Stimulated activated CD4-positive, alpha-beta T cell treated with anti-CD3 and anti-CD28 coated beads, Interleukin-1b, Interleukin-23, amount 100 ng/mL, for 24 hours (primary cell): ENCODE measurements at regions not wholly inside any gene's neighbourhood (a gene's known extent, or its start where the extent isn't known, plus 50 kb on each side); places are given as distances from the start of the nearest gene placed in this dataset.
"Not testable (repeated sequence)": the region's sequence is repeated elsewhere in the genome, so short reads cannot be mapped to it uniquely, and the experiment has no call there.

ENCODE experiments used
- DNase-seq, 4 experiments: peaks; one replicate each; pipeline ENCODE4 v3.0.0-alpha.2; 2020; ENCODE audit warnings: low read depth in 4 of 4, low spot score in 1 of 4

DNA sequence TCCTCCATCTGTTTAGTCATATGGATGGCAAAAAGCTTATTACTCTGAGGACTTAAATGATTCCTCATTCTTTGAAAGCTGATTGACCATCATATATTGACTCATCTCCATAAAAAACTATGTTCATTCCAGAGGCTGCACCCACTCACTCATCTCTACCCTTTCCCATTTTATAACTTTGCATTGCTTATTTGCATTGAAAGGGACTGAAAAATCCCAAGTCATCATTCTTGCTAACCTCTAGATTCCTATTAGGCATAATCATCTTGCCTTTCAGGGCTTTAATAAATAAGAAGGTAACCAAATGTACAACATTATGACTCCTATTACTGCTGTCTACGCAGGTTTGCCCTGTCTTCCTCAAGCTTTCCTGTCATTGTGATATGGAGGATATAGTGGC, 1180.3 kb upstream of the B3GALT2 start:
- DNase-seq = no peak

DNA sequence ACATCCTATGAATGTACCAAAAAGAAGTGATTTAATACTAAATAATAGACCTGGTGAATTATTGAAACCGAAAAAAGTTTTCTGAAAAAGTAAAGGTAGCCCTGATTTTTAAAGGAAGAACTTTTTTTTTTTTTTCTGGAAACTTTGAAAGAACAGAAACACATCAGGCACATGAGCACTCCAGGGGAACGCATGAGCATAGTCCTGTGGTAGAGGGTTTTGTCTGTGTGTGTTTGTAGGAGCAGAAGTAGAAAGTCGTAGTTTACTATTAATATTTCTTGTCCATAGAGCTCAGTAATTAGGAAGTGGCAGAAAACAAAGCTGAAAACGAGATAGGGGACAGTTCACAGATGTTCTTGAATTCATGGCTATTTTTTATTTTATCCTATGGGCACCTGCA, 1175.9 kb upstream of the B3GALT2 start:
- DNase-seq = no peak

DNA sequence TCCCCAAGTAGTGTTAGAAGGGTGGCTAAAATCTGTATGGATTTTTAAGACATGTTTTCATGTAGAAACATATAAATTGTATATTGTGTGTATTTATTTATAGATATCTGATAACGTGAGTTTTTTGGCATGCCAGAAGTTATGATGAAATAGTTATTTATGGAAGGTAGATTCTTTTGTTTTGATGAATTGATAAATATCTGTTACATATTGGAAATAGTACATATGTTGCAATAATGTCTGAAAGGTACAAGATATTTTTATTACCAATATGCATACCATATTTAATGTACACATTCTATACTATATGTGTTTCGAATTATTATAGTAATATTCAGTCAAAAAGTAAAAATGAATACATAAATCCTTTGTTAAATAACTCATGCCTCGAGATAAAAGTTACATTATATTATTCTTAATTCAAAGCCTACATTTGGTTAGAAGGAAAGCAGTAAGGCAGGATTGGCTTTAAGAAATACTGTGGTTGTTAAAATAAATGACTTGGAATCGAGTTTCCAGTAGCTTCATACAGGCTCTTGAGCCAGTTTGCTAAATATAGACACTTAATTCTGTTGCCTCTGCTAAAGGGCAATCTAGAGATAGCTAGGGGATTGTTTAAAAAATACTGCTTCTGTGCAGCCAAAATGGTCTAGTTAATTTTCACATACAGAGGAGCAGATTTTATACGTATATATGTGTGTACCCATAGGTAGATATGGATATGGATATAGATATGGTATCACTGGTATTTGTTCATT, 1175.1 kb upstream of the B3GALT2 start:
- no peak for DNase-seq

DNA sequence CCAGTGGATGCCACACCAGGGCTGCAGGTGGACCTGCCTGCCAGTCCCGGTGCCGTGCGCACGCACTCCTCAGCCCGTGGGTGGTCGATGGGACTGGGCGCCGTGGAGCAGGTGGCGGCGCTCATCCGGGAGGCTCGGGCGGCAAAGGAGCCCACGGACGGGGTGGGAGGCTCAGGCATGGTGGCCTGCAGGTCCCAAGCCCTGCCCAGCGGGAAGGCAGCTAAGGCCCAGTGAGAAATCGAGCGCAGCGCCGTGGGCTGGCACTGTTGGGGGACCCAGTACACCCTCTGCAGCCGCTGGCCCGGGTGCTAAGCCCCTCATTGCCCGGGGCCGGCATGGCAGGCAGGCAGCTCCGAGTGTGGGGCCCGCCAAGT, 1171.8 kb upstream of the B3GALT2 start:
- DNase-seq = no peak

DNA sequence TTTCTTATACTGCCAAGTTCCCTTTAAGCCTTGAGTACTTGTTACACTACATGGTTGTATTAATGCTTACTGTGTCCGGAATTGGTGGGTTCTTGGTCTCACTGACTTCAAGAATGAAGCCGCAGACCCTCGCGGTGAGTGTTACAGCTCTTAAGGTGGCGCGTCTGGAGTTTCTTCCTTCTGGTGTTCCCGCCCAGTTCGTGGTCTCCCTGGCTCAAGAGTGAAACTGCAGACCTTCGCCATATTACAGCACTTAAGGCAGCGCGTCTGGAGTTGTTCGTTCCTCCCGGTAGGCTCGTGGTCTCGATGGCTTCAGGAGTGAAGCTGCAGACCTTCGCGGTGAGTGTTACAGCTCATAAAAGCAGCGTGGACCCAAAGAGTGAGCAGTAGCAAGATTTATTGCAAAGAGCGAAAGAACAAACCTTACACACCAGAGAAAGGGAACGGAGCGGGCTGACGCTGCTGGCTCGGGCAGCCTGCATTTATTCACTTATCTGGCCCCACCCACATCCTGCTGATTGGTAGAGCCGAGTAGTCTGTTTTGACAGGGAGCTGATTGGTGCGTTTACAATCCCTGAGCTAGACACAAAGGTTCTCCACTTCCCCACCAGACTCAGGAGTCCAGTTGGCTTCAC, 1171.3 kb upstream of the B3GALT2 start:
- DNase-seq = not testable (repeated sequence)

DNA sequence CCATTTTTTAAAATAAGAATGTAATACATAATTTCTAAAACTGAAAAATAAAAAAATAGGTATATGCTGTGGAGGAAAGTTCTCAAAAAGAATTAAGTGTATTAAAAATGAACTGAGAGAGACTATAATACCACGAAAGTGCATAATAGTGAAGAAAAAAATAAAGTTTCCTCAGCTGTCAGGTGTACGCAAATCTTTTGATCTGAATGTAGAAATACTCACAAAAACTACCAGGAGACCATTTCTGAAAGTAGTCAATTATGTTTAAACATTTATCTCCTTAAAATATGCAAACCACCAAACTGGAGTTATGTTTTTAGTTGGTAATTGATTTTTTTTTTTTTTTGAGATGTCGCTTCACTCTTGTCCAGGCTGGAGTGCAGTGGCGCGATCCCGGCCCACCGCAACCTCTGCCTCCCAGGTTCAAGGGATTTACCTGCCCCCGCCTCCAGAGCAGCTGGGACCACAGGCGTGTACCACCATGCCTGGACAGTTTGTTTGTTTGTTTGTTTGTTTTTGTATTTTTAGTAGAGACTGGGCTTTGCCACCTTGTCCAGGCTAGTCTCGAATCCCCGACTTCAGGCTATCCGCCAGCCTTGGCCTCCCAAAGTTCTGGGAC, 1169.2 kb upstream of the B3GALT2 start:
- DNase-seq = no peak

DNA sequence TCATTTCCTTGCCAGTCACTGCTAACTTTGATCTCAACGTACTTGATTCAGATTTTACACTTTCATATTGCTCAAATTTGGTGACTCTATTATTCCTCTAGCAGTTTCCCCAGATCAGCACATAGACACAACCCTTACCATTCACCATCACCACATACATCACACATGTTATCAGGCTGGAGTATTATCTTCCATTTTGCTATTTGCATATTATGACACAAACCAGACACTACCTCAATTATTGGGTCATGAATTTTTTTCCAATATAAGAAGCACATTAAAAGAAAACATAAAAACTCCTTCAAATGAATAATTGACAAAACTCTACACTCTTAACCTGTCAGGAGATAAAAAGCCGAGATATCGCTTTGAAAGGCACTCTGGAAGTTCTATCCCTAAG, 1166.7 kb upstream of the B3GALT2 start:
- no peak for DNase-seq

DNA sequence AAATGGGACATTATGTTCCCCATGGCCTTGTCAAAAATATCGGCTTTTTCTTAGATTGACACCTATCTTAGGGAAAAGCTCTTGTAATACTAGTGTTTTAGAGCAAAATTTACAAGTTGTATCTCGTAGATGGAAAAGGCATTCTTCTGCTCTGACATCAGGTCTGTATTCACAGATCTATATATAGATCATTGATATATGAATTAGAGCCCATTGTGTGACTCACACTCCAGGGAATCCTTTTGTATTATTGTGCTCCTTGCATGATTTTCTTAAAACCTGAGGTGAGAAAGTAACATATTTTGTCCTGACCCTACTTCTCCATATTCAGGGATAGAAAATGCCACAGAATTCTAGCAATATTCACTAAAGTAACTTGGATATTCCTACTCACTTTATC, 1160.8 kb upstream of the B3GALT2 start:
- DNase-seq = no peak

DNA sequence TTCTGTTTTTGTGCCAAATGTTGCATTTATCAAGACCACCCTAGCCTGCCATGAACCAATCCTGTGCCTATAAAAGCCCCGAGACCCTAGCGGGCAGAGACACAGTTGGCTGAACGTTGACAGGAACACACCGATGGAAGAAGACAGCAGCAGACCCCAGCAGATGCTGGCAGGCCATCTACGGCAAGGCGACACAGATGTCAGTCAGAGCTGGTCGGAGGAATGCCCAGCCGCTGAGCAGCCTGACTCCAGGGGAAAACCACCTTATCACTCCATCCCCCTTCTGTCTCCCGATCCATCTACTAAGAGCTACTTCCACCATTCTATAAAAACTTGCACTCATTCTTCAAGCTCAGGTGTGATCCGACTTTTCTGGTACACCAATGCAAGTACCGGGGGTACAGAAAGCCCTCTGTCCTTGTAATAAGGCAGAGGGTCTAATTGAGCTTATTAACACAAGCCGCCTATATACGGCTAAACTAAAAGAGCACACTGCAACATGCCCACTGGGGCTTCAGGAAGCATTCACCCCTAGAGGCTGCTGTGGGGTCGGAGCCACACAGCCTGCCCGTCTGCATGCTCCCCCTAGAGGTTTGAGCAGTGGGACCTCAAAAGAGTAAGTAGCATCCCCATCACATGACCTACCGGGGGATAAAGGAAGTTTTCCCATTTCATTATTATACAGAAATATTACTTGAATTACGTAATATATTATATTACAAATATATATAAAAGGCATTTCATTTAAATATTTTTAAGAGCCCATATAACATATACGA, 1156.3 kb upstream of the B3GALT2 start:
- DNase-seq = no peak

DNA sequence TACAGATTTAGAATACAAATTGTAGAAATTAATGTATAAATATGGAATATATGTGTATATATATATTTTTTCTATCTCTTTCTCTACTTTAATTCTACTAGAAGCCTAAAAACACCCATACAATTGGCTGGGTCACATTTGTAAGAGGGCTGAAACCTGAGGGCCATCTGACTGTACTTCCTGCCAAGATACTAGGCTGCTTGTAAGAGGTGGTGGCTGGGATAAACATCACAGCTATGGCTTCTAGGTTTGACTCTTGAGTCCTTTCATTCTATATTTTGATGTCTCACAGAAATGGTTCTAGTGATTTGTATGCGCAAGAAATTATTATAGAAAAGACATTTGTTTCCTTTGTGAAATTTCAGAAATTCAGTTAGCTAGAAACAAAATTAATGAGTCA, 1155.2 kb upstream of the B3GALT2 start:
- DNase-seq = no peak

DNA sequence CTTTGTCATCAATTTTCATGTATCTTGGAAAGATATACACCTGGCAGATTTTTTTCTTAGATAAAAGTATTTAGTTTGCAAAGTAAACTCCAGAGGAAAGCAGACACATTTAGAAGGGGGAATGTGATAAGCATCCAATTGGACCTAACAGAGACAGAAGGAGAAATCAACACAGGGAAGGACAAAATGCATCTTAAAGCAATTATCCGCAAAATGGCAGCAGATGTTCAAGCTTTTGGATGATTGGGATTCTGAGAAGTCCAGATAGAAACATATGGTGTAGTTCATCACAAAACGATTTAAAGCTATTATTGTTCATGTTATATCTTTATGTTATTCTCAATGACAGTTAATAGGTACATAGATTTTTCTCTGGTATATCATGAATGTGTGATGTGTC, 1153.1 kb upstream of the B3GALT2 start:
- DNase-seq = no peak

DNA sequence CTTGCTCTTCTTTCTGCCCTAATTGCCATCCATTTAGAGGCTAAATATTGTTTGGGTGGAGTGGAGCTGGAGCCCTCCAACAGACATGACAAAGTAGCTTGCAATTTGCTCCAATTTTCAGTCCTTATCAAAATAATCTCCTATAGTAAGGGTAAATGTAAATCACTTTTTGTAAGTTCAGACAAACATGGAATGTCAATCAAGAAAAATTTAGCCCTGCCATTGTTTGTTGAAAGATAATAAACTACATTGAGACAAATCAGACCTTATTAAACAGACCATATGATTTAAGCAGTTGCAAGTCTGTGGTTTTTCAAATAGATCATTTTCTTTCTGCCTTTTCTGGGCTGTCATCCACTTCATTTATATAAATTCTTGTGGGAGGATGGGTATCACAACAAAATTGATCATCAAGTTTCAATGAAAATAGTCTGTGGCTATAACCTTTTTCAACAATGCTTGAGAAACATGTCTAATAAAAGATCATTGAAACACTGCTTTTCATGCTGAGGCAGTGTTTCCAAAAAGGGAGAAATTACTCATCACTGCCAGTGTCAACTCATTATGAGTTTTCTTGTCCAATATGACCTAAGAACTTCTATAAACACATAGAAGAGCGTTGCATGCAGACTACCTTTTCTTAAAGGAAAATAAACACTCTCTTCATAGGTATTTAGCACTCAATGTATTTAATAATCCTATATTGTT, 1152.0 kb upstream of the B3GALT2 start:
- DNase-seq = no peak

DNA sequence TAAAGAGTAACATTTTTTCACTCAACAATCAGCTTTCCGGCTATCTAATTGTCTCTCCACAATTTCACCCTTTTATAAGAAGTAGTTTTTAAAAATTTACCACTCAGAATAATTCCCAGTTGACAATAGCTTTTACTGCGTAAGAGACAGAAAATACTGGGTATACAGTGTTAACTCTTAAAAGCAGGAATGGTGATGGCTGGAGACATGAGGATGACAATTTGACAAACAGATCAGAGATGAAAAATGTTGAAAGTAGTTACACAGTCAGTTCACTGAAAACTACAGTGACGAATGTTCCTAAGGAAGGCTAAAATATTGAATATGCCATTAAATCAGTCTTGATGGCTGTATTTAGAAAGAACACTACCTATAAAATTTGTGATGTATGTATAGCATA, 1146.8 kb upstream of the B3GALT2 start:
- DNase-seq = no peak

DNA sequence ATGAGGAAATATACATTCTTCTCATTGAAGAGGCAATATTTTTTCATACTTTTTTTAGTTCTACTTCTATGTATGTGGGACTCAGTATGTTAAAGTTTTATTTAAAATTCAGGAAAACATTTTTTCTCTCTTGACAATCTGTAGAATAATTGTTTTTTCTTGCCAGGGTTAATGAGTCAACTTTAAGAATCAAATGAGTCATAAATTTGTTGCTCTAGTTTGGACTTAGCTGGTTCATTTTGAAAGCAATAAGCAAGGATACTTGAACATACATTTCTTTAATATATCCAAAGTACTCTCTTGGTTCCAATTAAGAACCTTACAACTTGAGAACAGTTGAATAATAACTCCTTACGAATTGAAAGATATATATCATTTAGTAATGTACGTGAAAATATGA, 1145.3 kb upstream of the B3GALT2 start:
- DNase-seq = no peak

DNA sequence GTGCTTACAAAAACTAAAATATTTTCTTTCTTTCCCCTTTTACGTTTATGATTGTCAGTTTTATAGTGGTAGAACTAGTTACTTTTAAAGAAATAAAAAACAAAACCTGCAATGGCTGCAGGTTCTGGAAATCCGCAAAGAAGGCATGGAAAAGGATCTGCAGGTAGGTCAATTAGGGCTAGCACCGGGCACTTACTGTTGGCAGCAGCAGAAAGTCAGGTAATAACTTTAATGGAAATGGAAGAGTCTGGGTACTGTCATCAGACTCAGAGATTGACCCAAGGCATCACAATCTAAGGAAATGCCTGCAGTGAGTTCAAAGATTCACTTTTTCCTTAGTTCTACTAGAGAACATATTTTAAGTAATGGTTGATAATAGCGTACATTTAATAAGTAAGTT, 1136.3 kb upstream of the B3GALT2 start:
- no peak for DNase-seq

DNA sequence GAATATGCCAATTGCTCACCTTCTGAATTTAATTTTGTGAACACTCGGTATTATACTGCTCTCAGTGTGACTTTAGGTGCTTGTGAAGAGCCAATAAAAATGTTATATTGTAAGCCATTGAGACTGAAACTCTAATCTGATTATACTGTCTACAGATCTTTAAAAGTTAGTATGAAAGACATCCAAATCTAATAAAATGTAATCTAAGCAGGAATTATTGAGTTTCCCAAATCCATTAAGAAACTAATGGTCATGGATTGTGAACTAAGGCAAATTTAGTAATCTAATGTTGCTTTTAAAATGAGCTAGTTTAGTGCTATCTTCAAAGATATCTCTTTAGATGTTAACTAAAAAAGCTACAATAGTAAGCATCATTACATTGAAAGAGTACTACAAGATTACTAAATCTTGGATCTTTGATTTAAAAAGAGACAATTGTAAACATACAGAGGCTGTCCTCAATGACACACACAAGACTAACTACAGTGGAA, 1132.4 kb upstream of the B3GALT2 start:
- no peak for DNase-seq

DNA sequence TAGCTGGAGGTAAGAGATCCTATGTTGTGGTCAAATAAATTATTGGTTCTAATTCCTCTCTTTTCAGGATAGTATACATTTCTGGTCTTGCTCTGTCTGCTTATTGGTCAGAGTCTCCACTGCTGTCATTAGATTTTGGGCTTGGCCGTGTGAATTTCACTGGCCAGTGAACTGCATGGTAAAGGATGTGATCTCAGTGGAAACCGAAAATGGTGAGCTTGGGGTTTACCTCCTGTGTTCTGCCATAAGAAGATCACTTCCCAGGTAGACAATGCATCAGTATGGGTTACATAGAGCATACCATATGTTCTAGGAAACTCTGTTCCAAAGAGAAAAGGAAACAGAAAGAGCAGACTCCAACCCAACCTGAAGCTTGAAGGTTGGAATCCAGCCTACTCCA, 1123.3 kb upstream of the B3GALT2 start:
- DNase-seq = no peak

DNA sequence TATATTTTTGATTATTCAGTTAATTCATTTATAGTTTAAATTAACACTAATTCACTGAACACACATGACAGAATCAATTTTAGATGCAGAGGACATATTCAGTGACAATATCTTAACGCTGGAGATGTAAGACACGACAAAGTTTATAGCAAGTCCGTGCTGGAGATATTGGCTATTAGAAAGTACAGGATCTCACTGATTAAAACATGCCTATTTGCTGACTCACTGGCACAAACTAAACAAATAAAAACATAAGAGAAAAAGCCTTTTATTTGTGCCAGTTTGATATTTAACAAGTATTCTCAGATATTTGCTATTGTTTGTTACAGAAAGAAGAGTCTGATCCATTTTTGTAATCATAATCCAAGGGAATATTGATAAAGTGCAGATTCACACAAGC, 1122.9 kb upstream of the B3GALT2 start:
- DNase-seq = no peak

DNA sequence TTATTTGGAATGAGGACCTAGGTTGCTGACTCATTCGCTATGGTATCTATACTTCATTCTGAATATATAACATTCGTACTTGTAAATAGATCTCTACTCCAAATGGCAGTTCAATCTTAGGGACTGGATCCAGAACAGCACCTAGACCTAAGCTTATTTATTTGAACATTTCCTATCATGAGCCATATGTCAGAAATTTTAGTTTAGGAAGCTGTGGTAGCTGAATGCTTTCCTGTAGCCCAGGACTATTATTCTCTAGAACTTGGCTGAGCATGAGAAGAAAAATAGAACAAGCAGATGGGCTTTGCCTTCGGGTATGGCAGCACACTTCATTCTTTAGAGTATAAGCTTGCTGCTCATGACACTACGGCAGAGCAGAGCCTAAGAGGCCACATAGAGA, 1114.4 kb upstream of the B3GALT2 start:
- DNase-seq = no peak

DNA sequence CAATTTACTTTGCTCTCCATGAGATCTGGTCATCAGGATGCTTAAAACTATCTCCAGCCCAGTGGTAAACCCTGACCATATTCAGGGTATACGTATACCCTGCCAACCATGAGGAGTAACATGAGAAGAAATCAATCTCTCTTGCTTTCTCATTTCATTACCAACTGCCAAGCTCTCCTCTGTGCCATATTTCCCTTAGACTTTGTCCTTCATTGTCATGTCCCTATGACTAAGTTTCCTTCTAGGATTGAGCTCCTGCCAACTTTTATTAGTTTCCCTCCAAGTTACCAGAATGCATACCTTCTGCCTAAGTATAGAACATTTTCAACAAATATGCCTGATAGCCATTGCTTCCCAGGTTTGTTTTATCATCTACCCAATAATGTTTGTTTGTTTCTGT, 1113.9 kb upstream of the B3GALT2 start:
- no peak for DNase-seq

DNA sequence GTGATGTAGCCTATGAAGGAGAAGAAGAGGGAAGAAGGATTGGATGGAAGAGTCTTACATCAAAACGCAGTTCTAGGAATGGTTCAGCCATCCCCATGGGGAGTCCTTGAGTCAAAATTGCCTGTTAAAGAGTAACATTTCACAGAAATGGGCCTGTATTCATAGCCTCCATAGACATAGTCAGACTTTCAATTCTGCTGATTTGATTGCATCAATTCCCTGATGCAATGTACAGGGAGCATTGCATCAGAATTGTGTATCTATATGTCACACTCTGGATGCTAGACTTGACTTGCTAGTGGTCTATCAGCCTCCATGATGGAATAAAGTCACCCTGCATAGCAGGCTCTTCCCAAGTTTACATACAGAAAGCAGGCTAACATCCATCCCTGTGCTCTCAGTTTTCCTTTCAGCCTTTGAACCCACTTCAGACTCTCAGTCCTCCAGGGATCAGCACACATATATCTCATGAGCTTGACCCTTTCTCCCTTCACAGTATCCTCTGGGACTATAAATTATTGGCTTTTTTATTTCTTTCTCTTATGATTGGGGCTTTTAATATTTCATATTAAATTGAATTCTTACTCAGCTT, 1111.7 kb upstream of the B3GALT2 start:
- DNase-seq = no peak
